ENCODE measurements at regions not wholly inside any gene's neighbourhood (a gene's known extent, or its start where the extent isn't known, plus 50 kb on each side); places are given as distances from the start of the nearest gene placed in this dataset.

DNA sequence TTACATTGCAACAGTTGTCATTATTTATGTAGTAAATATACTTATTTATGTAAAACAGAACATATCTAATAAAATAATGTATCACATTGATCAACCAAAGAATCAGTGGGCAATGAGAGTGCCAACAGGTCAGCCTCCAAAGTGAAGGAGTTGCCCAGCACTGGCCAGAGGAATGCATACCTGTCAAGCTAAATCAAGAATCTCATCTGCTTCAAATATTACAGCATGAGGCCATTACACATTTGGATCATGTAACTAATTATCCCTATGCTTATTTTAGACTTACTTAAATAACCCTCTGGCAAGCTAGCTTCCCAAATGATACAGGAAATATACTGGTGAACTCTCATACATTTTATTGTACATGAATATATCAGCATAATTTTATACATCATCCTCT is 1211.7 kb upstream of the ACVR2A start:
- no peaks in the 10 kb centered on the region for H3K27me3 ChIP-seq (ENCODE audit: insufficient read depth)
- Mint-ChIP-seq H3K9me3 (no peaks in the 10 kb centered on the region; the same call in 2 of the 3 replicates), H3K27me3 (ENCODE audit: insufficient read depth, low read depth, poor library complexity) (no peaks in the 10 kb centered on the region), H3K36me3 (ENCODE audit: low read depth) (no peaks in the 10 kb centered on the region), H3K4me1 (no peaks in the 10 kb centered on the region), H3K4me3 (no peak overlapping the region), H3K27ac (no peak overlapping the region)
- no peaks in the 10 kb centered on the region for H4K20me1 ChIP-seq (replicated peaks; ENCODE audit: insufficient read depth)
- no peaks in the 10 kb centered on the region for H3K4me1 ChIP-seq (ENCODE audit: insufficient read depth)
- no peak overlapping the region for H3K27ac ChIP-seq (ENCODE audit: low read depth)
- ATAC-seq (no peak), DNase-seq (ENCODE audit: low spot score) (no peak)
- no peaks in the 10 kb centered on the region for H3F3A ChIP-seq (replicated peaks; ENCODE audit: low read depth)
- H3K4me2 ChIP-seq, result no peak overlapping the region
- H3K79me2 ChIP-seq (replicated peaks; ENCODE audit: insufficient read depth), result no peaks in the 10 kb centered on the region
- no peak overlapping the region for H2AFZ ChIP-seq
- TF ChIP-seq NANOG (IDR thresholded peaks at IDR 0.05; ENCODE audit: borderline replicate concordance), result no peak
- TF ChIP-seq JUNB (IDR thresholded peaks at IDR 0.05; ENCODE audit: unreplicated experiment), result no peak
- TF ChIP-seq, protein P1, sequence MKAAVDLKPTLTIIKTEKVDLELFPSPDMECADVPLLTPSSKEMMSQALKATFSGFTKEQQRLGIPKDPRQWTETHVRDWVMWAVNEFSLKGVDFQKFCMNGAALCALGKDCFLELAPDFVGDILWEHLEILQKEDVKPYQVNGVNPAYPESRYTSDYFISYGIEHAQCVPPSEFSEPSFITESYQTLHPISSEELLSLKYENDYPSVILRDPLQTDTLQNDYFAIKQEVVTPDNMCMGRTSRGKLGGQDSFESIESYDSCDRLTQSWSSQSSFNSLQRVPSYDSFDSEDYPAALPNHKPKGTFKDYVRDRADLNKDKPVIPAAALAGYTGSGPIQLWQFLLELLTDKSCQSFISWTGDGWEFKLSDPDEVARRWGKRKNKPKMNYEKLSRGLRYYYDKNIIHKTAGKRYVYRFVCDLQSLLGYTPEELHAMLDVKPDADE (IDR thresholded peaks at IDR 0.05), result no peak
- TF ChIP-seq EZH2phosphoT487 (IDR thresholded peaks at IDR 0.05; ENCODE audit: unreplicated experiment), result no peak
- TF ChIP-seq ZNF331 (CRISPR knock-in tag; IDR thresholded peaks at IDR 0.05; ENCODE audit: low read depth), result no peak
- no peak for TF ChIP-seq ZNF114 (CRISPR knock-in tag; IDR thresholded peaks at IDR 0.05)
- TF ChIP-seq STAT1 (IDR thresholded peaks at IDR 0.05; ENCODE audit: unreplicated experiment), result no peak
- TF ChIP-seq, protein P2, sequence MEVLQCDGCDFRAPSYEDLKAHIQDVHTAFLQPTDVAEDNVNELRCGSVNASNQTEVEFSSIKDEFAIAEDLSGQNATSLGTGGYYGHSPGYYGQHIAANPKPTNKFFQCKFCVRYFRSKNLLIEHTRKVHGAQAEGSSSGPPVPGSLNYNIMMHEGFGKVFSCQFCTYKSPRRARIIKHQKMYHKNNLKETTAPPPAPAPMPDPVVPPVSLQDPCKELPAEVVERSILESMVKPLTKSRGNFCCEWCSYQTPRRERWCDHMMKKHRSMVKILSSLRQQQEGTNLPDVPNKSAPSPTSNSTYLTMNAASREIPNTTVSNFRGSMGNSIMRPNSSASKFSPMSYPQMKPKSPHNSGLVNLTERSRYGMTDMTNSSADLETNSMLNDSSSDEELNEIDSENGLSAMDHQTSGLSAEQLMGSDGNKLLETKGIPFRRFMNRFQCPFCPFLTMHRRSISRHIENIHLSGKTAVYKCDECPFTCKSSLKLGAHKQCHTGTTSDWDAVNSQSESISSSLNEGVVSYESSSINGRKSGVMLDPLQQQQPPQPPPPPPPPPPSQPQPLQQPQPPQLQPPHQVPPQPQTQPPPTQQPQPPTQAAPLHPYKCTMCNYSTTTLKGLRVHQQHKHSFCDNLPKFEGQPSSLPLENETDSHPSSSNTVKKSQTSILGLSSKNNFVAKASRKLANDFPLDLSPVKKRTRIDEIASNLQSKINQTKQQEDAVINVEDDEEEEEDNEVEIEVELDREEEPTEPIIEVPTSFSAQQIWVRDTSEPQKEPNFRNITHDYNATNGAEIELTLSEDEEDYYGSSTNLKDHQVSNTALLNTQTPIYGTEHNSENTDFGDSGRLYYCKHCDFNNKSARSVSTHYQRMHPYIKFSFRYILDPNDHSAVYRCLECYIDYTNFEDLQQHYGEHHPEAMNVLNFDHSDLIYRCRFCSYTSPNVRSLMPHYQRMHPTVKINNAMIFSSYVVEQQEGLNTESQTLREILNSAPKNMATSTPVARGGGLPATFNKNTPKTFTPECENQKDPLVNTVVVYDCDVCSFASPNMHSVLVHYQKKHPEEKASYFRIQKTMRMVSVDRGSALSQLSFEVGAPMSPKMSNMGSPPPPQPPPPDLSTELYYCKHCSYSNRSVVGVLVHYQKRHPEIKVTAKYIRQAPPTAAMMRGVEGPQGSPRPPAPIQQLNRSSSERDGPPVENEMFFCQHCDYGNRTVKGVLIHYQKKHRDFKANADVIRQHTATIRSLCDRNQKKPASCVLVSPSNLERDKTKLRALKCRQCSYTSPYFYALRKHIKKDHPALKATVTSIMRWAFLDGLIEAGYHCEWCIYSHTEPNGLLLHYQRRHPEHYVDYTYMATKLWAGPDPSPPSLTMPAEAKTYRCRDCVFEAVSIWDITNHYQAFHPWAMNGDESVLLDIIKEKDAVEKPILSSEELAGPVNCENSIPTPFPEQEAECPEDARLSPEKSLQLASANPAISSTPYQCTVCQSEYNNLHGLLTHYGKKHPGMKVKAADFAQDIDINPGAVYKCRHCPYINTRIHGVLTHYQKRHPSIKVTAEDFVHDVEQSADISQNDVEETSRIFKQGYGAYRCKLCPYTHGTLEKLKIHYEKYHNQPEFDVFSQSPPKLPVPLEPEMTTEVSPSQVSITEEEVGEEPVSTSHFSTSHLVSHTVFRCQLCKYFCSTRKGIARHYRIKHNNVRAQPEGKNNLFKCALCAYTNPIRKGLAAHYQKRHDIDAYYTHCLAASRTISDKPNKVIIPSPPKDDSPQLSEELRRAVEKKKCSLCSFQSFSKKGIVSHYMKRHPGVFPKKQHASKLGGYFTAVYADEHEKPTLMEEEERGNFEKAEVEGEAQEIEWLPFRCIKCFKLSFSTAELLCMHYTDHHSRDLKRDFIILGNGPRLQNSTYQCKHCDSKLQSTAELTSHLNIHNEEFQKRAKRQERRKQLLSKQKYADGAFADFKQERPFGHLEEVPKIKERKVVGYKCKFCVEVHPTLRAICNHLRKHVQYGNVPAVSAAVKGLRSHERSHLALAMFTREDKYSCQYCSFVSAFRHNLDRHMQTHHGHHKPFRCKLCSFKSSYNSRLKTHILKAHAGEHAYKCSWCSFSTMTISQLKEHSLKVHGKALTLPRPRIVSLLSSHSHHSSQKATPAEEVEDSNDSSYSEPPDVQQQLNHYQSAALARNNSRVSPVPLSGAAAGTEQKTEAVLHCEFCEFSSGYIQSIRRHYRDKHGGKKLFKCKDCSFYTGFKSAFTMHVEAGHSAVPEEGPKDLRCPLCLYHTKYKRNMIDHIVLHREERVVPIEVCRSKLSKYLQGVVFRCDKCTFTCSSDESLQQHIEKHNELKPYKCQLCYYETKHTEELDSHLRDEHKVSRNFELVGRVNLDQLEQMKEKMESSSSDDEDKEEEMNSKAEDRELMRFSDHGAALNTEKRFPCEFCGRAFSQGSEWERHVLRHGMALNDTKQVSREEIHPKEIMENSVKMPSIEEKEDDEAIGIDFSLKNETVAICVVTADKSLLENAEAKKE (CRISPR knock-in tag; IDR thresholded peaks at IDR 0.05), result no peak
- TF ChIP-seq, protein P3, sequence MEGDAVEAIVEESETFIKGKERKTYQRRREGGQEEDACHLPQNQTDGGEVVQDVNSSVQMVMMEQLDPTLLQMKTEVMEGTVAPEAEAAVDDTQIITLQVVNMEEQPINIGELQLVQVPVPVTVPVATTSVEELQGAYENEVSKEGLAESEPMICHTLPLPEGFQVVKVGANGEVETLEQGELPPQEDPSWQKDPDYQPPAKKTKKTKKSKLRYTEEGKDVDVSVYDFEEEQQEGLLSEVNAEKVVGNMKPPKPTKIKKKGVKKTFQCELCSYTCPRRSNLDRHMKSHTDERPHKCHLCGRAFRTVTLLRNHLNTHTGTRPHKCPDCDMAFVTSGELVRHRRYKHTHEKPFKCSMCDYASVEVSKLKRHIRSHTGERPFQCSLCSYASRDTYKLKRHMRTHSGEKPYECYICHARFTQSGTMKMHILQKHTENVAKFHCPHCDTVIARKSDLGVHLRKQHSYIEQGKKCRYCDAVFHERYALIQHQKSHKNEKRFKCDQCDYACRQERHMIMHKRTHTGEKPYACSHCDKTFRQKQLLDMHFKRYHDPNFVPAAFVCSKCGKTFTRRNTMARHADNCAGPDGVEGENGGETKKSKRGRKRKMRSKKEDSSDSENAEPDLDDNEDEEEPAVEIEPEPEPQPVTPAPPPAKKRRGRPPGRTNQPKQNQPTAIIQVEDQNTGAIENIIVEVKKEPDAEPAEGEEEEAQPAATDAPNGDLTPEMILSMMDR (conservative IDR thresholded peaks at IDR 0.05; ENCODE audit: low read depth in 2 of 2), result no peak
- no peak for TF ChIP-seq CREB1 (CRISPR knock-in tag; IDR thresholded peaks at IDR 0.05; ENCODE audit: low read depth)
- no peak for TF ChIP-seq POLR2AphosphoS5 (IDR thresholded peaks at IDR 0.05; ENCODE audit: low read depth)
- TF ChIP-seq, protein P4, sequence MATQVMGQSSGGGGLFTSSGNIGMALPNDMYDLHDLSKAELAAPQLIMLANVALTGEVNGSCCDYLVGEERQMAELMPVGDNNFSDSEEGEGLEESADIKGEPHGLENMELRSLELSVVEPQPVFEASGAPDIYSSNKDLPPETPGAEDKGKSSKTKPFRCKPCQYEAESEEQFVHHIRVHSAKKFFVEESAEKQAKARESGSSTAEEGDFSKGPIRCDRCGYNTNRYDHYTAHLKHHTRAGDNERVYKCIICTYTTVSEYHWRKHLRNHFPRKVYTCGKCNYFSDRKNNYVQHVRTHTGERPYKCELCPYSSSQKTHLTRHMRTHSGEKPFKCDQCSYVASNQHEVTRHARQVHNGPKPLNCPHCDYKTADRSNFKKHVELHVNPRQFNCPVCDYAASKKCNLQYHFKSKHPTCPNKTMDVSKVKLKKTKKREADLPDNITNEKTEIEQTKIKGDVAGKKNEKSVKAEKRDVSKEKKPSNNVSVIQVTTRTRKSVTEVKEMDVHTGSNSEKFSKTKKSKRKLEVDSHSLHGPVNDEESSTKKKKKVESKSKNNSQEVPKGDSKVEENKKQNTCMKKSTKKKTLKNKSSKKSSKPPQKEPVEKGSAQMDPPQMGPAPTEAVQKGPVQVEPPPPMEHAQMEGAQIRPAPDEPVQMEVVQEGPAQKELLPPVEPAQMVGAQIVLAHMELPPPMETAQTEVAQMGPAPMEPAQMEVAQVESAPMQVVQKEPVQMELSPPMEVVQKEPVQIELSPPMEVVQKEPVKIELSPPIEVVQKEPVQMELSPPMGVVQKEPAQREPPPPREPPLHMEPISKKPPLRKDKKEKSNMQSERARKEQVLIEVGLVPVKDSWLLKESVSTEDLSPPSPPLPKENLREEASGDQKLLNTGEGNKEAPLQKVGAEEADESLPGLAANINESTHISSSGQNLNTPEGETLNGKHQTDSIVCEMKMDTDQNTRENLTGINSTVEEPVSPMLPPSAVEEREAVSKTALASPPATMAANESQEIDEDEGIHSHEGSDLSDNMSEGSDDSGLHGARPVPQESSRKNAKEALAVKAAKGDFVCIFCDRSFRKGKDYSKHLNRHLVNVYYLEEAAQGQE (IDR thresholded peaks at IDR 0.05; ENCODE audit: unreplicated experiment), result no peak
- no peak for TF ChIP-seq EZH2 (IDR thresholded peaks at IDR 0.05; ENCODE audit: low read depth, unreplicated experiment)
- no peaks in the 10 kb centered on the region for H3K9me2 ChIP-seq (ENCODE audit: insufficient read depth)
- H3K4me3 ChIP-seq, result no peak overlapping the region
- H3K36me3 ChIP-seq (ENCODE audit: insufficient read depth), result no peaks in the 10 kb centered on the region

Data from GM23338 (cell line).